HG02798 (cell line): ENCODE measurements at regions not wholly inside any gene's neighbourhood (a gene's known extent, or its start where the extent isn't known, plus 50 kb on each side); places are given as distances from the start of the nearest gene placed in this dataset.
"Not testable (repeated sequence)": the region's sequence is repeated elsewhere in the genome, so short reads cannot be mapped to it uniquely, and the experiment has no call there.

ENCODE experiments used
- ATAC-seq: cut with Tn5 transposase; IDR thresholded peaks from one replicate; pipeline ENCODE4 v1.9.1; 2021; ENCODE audit warnings: mild to moderate bottlenecking; ENCODE audit not compliant: unreplicated experiment, poor library complexity

DNA sequence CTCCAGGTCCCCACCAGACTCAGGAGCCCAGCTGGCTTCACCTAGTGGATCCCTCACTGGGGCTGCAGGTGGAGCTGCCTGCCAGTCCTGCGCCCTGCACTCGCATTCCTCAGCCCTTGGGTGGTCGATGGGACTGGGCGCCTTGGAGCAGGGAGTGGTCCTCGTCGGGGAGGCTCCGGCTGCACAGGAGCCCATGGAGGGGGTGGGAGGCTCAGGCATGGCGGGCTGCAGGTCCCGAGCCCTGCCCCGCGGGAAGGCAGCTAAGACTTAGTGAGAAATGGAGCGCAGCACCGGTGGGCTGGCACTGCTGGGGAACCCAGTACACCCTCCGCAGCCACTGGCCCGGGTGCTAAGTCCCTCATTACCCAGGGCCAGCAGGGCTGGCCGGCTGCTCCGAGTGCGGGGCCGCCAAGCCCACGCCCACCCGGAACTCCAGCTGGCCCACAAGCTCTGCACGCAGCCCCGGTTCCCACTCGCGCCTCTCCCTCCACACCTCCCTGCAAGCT, 203.4 kb downstream of the DSC3 start:
- not testable (repeated sequence) for ATAC-seq

DNA sequence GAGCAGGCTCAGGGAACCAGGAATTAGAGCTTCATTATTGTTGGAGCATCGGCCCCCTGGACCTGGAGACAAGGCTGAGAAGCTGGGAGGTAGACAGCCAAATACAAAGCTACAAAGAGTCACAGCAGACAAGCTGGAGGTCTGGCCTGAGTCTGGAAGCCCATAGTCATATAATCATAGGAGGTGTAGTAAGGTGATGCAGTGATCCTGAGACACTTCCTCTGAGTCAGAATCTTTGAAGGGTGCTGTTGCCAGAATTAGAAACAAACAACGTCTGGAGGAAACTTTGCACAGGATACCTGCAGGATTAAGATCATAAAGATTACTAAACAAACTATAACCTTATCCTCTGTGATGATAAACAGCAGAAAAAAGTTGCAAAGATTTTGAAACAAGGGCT, 213.8 kb downstream of the DSC3 start:
- no peak for ATAC-seq

DNA sequence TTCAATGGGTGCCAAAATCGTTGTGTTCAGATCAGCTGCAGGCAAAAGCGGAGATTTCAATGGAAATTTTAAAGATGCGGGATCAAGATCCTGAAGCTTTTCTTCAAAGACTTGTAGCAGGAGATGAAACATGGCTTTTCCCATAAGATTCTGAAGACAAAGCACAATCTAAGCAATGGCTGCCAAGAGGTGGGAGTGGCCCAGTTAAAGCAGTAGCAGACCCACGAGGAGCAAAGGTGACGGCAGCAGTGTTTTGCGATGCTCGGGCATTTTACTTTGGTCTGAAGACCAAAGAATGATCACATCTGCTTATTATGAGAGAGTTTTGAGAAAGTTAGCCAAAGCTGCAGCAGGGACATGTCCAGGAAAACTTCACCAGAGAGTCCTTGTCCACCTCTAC, 222.9 kb downstream of the DSC3 start:
- no peak for ATAC-seq

DNA sequence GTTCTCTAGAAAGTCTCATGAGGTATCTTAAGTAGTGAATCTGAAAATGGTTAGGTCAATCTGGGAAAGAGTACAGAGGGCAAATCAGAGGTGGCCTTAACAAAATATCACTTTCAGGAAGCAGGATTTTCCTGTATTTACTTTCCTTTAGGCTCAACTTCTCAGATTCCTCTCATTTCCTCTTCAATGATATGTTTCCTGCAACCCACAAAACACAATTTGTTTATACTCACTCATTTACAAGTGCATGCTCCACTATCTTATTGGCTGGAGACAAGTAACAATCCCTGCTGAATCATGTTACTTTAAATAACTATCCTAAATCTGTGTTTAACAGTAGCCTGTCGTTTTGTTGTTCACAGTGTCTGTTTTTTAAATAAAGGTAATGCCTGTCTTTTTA, 228.1 kb downstream of the DSC3 start:
- no peak for ATAC-seq

DNA sequence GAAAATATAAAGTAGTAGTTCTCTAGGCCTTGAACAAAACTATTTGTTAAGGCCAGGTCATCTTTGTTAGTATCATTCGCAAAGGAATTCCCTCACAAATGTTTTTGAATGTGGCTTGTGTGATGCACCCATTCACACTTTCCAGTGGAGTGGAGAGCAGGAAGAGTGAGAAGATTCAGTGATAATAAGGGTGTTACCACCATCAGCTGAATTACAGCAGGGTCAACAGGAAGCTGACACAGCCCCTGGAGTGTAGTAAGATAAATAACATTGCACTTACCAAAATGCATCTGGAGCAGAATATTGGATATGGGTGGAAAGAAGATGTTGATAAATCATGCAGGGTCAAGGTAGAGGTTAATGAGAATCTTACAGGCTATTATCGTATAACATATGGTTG, 231.0 kb downstream of the DSC3 start:
- no peak for ATAC-seq

DNA sequence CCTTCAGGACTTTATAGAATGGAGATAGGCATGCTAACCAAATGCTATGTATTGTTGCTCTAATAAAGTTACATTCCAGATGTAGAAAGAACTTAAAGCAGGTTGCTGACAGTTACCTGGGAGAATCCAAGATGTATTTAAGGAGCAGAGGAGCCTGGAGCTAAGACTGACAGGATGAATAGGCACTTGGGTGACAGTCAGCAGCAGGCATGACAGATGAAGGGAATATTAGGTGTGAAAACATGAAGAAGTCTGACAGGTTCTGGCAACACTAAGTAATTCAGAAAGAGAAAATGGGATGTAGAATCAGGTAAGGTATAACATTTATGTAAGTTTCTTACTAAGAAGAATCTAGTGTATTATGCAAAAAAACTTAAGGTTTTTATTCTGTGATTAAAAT, 232.0 kb downstream of the DSC3 start:
- no peak for ATAC-seq

DNA sequence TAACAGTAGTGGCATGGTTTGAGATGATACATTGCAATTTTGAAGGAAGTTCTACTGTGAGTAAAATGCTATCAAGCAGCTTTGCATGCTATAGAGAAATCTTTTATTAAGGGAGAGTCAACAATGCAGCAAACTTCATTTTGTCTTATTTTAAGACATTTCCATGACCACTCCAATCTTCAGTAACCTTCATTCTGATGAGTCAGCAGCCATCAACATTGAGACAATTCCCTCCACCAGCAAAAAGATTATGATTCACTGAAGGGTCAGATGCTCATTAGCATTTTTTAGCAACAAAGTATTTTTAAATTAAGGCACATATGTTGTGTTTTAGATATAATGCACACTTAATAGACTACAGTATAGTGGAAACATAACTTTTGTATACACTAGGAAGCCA, 235.7 kb downstream of the DSC3 start:
- no peak for ATAC-seq

DNA sequence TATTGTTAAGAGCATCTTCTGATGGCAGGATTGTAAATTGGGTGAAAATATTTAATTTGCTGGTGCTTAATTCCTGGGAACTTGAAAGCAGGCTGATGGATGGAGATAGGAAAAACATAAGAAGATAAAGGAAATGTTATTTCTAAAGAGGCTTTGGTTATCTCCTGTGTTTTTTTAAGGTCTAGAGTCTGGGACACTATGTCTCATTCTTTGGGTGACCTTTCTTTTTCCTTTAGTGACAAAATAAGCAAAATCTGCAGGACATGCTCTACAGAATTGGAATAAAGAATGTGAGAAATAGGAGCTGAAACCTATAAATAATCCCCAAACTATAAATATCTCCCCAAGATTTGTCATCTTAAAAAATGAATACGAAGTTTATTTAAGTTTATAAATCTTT, 241.7 kb downstream of the DSC3 start:
- no peak for ATAC-seq

DNA sequence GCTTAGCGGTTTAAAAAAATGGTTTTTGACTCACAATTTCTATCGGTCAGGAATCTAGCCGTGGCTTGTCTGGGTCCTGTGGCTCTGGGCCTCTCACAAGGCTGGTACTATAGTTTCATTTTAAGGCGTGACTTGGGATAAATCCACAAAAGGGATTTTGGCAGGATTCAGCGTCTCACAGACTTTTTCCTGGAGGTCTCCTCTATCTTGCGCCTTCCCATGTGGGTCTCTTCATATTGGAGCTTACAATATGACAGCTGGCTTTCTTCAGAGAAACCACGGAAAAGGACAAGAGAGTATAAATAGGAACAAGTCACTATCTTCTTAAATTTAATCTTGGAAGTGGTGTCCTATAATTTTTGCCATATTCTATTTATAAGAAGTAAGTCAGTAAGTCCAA, 250.5 kb downstream of the DSC3 start:
- ATAC-seq, result no peak

DNA sequence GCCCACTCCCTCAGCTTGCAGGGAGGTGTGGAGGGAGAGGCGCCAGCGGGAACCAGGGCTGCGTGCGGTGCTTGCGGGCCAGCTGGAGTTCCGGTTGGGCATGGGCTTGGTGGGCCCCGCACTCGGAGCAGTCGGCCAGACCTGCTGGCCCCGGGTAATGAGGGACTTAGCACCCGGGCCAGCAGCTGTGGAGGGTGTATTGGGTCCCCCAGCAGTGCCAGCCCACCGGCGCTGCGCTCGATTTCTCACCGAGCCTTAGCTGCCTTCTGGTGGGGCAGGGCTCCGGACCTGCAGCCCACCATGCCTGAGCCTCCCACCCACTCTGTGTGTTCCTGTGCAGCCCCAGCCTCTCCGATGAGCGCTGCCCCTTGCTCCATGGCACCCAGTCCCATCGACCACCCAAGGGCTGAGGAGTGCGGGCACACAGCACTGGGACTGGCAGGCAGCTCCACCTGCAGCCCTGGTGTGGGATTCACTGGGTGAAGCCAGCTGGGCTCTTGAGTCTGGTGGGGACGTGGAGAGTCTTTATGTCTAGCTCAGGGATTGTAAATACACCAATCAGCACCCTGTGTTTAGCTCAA, 254.0 kb downstream of the DSC3 start:
- not testable (repeated sequence) for ATAC-seq

DNA sequence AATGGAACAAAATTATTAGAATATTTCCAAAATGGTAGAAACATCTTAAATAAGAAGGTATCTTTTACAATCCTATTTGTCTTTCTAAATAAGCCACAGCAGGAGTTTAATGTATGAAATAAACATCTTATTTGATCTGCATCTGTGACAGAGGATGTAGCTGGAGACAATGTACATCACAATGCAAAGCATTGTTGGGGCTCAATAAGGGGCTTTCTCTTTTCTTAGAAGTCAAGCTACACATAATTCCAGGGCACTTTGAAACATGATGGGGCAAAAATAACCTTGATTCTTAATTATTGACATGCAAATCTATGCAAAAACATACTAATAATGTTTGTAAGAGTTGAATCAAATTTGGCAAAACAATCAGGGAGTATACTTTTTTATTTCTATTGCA, 255.1 kb downstream of the DSC3 start:
- no peak for ATAC-seq

DNA sequence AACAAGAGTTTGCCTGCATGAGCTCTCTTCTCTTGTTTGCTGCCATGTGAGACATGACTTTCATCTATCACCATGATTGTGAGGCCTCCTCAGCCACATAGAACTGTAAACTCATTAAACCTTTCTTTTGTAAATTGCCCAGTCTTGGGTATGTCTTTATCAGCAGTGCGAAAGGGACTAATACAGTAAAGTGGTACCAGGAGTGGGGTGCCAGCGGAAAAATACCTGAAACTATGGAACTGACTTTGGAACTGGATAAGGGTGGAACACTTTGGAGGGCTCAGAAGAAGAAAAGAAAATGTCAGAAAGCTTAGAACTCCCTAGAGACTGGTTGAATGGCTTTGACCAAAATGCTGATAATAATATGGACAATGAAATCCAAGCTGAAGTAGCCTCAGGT, 260.9 kb downstream of the DSC3 start:
- no peak for ATAC-seq

DNA sequence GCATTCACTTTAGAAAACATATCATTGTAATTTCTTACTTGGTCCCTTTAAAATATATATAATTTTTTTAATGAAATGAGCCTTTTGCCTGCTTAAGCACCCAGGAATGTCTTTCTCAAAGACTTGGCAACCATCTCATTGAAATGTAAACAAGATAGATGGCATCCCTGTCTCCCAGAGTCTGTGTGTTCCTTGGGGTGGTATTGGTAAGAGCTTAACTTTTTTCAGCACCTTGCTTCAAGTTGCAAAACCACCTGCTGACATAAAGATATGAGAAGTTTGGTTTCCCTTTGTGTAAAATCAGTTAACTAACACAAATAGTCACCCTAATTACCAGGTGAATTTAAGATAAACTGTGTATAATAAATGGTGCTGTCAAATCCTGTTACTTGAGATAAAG, 266.9 kb downstream of the DSC3 start:
- ATAC-seq, result no peak

DNA sequence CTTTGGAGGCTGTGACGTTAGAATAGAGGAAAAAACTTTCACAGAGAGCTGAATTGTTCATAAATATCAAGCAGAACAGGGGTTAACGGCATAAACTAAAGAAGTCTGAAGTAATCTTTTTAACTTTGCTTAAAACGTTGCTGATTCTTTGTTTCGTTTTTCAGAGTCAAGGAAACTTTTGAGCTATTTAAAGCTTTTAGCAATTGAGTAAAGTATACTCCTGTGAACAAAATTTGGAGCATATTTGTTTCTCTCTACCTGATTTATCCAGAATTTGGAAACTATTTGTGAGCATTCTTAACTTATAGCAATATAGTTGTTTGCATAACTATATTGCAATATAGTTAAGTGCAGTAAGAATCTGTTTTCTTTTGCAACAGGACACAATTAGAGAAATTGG, 270.4 kb downstream of the DSC3 start:
- not testable (repeated sequence) for ATAC-seq

DNA sequence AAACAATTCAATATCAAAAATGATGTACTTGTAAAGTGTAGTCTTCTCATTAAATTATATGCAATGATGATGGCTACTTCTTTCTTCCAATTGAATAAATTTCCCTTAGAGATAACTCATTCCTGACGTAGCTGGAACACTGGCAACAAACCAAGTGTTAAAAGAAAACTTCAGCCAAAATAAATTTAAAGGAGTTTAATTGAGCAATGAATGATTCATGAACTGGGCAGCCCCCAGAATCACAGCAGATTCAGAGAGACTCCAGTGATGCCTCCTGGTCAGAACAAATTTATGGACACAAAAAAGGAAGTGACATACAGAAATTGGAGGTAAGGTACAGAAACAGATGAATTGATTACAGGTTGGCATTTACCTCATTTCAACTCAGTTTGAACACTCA, 276.5 kb downstream of the DSC3 start:
- ATAC-seq, result no peak

DNA sequence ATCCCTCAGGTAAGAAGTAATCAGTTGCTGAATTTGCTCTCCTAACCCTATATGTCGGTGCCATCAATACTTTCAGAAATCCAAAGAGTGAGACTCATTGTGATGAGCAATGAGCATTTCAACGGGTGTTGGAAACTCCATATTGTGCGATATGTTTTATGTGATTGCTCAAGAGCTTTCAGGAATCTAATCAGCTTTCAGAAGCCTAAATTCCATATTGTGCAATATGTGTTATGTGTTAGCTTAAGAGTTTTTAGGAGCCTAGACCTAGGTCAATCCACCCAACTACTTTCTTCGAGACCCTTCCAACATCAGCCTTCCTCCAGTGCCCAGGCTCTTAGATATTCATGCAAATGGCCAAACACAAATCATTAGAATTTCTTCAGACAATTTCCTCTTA, 277.3 kb downstream of the DSC3 start:
- no peak for ATAC-seq

DNA sequence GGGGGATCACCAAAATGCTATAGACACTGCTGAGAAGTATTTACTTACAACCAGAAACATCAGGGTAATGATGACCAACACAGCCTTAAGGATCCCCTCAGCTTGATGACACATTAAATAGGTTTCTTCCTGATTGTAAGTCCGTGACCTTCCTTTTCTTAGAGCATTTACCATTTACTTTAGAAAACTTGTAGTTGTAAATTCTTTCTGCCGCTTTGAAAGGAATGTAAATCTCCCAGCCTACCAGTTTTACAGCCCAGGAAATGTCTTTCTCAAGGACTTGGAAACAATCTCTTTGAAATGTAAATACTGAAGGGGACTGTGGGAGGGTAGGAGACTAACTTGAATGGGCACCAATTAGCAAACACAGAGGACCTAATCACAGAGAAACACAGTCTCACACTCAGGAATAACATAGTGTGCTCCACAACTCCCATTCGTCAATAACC, 278.6 kb downstream of the DSC3 start:
- no peak for ATAC-seq

DNA sequence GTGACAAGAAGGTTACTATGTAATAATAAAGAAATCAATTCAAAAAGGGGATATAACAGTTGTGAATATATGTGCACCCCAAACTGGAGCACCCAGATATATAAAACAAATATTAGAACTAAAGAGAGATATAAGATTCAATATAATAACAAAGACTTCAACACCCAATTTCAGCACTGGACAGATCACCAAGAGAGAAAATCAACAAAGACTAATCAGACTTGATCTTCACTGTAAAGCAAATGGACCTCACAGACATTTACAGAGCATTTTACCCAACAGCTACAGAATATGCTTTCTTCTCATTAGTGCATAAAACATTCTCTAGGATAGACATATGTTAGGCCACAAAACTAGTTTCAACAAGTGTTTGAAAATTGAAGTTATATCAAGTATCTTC, 287.7 kb downstream of the DSC3 start:
- ATAC-seq, result no peak

DNA sequence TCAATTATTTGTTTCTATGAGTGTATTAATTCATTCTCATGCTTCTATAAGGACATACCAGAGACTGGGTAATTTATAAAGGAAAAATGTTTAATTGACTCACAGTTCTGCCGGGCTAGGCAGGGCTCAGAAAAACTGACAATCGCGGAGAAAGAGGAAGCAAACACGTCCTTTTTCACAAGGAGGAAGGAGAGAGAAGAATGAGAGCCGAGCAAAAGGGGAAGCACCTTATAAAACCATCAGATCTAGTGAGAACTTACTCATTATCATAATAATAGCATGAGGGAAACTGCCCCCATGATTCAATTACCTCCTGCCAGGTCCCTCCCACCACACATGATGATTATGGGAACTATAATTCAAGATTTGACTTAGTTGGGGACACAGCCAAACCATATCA, 294.0 kb downstream of the DSC3 start:
- no peak for ATAC-seq

DNA sequence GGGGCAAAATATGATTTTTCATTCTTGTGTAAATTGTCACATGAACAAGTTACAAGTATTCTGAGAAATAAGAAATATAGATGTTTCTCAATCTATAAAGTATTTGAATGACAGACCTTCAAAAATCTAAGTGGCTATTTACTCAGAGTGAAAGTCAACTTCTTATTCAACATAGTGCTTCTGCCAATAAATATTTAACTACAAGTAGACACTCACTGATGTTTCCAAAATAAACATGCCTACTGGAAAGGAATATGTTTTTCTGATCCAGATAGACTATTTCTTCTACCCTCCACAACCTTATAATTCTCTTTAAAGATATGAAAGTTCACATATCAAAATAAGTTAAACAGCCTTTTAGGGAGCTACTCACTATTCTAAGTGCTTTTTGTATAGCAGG, 296.3 kb downstream of the DSC3 start:
- ATAC-seq, result no peak

DNA sequence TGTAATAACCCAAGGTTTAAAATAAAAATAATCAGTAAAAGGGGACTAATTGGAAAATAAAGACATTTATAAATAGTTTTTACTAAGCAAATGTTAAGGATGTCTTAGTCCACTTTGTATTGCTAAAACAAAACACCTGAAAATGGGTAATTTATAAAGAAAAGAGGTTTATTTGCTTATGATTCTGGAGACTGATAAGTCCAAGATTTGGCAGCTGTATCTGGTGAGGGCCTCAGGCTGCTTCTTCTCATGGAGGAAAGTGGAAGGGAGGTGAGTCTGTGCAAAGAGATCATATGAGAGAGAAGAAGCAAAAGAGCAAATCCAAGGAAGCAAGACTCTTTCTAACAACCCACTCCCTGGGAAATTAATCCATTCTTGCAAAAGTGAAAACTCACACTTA, 299.5 kb downstream of the DSC3 start:
- ATAC-seq, result no peak

DNA sequence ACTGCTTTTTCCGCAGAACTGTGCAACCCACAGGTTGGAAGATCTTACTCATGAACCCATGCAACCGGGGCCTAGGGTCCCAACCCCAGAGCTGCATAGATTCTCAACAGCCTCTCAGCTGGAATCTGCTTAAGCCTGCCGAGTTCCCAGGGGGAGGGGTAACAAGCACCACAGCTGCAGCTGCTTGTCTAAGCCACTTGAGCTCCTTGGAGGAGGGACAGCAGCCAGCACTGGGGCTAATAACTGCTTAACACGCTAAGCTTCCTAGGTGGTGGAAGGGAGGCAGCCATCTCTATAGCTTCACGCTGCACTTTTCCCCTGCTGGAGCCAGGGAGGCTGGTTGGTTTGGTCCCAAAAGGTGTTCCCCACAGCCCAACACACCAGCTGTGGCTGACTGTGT, 311.6 kb downstream of the DSC3 start:
- no peak for ATAC-seq

DNA sequence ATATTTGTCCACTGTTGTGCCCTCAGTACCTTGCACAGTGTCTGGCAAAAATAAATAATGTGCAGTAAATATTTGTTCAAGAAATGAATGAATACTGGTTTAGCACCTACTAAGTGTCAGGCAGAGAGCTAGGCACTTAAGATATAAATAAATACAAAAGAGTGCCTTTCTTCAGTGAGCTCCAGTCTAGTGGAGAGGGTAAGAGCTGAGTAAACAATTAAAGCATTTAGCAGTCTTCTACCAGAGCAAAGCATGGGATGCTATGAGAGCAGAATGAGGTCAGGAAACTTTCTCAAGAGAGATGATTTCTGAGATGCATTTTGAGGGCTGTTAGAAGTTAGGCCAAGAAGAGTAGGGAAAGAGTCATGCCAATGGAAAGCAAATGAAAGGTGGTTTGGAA, 314.7 kb downstream of the DSC3 start:
- no peak for ATAC-seq
